RWPE1 (cell line): ENCODE measurements at regions not wholly inside any gene's neighbourhood (a gene's known extent, or its start where the extent isn't known, plus 50 kb on each side); places are given as distances from the start of the nearest gene placed in this dataset.
A peak's percentile ranks its signal among the peaks of the same experiment; 100 is the strongest.

ENCODE experiments used
- CTCF ChIA-PET: fragments of 350-600 bp; sonication (Branson Sonifier 250); formaldehyde crosslinking; extraction: SDS; loops from one replicate; lab custom pipeline; 2021; lab: Yijun Ruan, JAX
- POLR2A ChIA-PET: fragments of 400-600 bp; formaldehyde crosslinking; extraction: SDS; loops from one replicate; lab custom pipeline; 2020; ENCODE audit warnings: antibody characterized with exemption; ENCODE audit not compliant: low non-redundant PET; lab: Yijun Ruan, JAX
- DNase-seq: peaks from one replicate; pipeline ENCODE4 v3.0.0; 2012; ENCODE audit warnings: low spot score
- H3K27ac ChIP-seq: fragments of 450-650 bp; 2 replicates; pipeline ENCODE4 v1.5.1; 2017
- CTCF ChIP-seq: fragments of 450-650 bp; conservative IDR thresholded peaks from 2 replicates; pipeline ENCODE4 v1.5.1; 2017; ENCODE audit warnings: low read depth, mild to moderate bottlenecking

- DNase-seq, result no peak
- no peak for TF ChIP-seq CTCF
- POLR2A ChIA-PET, result no interaction called here
- CTCF ChIA-PET, result interaction anchor here (0.5 kb wide), 1 partner anchor 882 kb away, joined by 3 read pairs; no protein-coding TSS in a partner anchor
- H3K27ac ChIP-seq, result peak overlapping the region; percentile 80
Measured at GRCh38 chr18:76562286-76563122, 67.5 kb upstream of the ZNF516 start.

- ChIA-PET POLR2A (no interaction called here), CTCF (no interaction called here)
- TF ChIP-seq CTCF, result no peak
- peak; percentile 12 for DNase-seq
- no peak overlapping the region for H3K27ac ChIP-seq
Measured at GRCh38 chr18:76558881-76559667, 64.0 kb upstream of the ZNF516 start.

GRCh38 chr18:76557026-76557575, 62.1 kb upstream of the ZNF516 start:
- no peak for DNase-seq
- CTCF ChIA-PET, result no interaction called here
- POLR2A ChIA-PET, result no interaction called here
- no peak for TF ChIP-seq CTCF
- no peak overlapping the region for H3K27ac ChIP-seq

- CTCF ChIA-PET, result no interaction called here
- TF ChIP-seq CTCF, result no peak
- no peak for DNase-seq
- no peak overlapping the region for H3K27ac ChIP-seq
- POLR2A ChIA-PET, result no interaction called here
Measured at GRCh38 chr18:76554547-76555222, 59.6 kb upstream of the ZNF516 start.

GRCh38 chr18:76553715-76554546, 58.9 kb upstream of the ZNF516 start:
- H3K27ac ChIP-seq, result no peak overlapping the region
- ChIA-PET CTCF (no interaction called here), POLR2A (no interaction called here)
- TF ChIP-seq CTCF, result no peak
- peak; percentile 29 for DNase-seq
